ENCODE measurements at regions not wholly inside any gene's neighbourhood (a gene's known extent, or its start where the extent isn't known, plus 50 kb on each side); places are given as distances from the start of the nearest gene placed in this dataset.

DNA sequence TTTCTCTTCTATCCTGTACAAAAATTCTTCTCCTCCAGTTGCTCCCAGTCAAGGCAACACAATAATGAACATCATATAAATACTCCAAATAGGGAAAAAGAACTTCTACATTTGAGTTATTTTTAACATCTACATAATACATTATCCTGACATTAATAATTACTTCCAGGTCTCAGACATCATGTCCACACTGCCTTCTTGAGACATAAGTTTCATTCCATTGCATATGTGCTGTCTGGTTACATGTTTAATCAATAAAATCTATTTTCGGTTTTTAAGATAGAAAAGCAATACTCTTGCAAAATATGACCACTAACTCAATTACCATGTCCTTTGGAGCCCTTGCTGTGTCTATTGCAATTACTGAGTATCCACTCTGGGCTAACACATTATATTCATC is 881.9 kb downstream of the GALC start:
- no peaks in the 10 kb centered on the region for H3K9me3 ChIP-seq (ENCODE audit: control insufficient read depth in 4 of 4, low read length in 3 of 4)
- no peaks in the 10 kb centered on the region for H3K4me1 ChIP-seq (ENCODE audit: control insufficient read depth in 4 of 4, insufficient read depth in 4 of 4, low read length in 3 of 4)
- no peak for DNase-seq (ENCODE audit: low spot score)
- H3K27me3 ChIP-seq (ENCODE audit: control insufficient read depth in 4 of 4, insufficient read depth in 4 of 4, low read length in 3 of 4), result no peaks in the 10 kb centered on the region
- H3K4me3 ChIP-seq (ENCODE audit: low read depth in 1 of 3, low read length in 3 of 3), result no peak overlapping the region
- H3K9ac ChIP-seq (ENCODE audit: low read depth in 1 of 2, low read length in 2 of 2), result no peak overlapping the region
- H3K36me3 ChIP-seq (ENCODE audit: control insufficient read depth in 4 of 4, insufficient read depth in 3 of 4, low read depth in 1 of 4, low read length in 3 of 4), result no peaks in the 10 kb centered on the region
- no peak overlapping the region for H3K27ac ChIP-seq (ENCODE audit: low read depth in 1 of 2, low read length in 2 of 2)
- WGBS, result 60% methylated on average over 1 of the region's 1 CpG
- TF ChIP-seq, protein P1, sequence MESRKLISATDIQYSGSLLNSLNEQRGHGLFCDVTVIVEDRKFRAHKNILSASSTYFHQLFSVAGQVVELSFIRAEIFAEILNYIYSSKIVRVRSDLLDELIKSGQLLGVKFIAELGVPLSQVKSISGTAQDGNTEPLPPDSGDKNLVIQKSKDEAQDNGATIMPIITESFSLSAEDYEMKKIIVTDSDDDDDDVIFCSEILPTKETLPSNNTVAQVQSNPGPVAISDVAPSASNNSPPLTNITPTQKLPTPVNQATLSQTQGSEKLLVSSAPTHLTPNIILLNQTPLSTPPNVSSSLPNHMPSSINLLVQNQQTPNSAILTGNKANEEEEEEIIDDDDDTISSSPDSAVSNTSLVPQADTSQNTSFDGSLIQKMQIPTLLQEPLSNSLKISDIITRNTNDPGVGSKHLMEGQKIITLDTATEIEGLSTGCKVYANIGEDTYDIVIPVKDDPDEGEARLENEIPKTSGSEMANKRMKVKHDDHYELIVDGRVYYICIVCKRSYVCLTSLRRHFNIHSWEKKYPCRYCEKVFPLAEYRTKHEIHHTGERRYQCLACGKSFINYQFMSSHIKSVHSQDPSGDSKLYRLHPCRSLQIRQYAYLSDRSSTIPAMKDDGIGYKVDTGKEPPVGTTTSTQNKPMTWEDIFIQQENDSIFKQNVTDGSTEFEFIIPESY (IDR thresholded peaks at IDR 0.05), result no peak
- TF ChIP-seq FOXA2 (IDR thresholded peaks at IDR 0.05) (no peak), HNF4G (IDR thresholded peaks at IDR 0.05) (no peak), GABPA (IDR thresholded peaks at IDR 0.05 in 1 of 2, conservative IDR thresholded peaks at IDR 0.05 in 1 of 2) (no peak), NR2F2 (IDR thresholded peaks at IDR 0.05) (no peak), RAD21 (IDR thresholded peaks at IDR 0.05) (no peak), YY1 (IDR thresholded peaks at IDR 0.05) (no peak), EGR1 (IDR thresholded peaks at IDR 0.05; ENCODE audit: low read depth in 2 of 2) (no peak), HNF4A (conservative IDR thresholded peaks at IDR 0.05) (no peak), FOXA1 (IDR thresholded peaks at IDR 0.05) (no peak), TAF1 (conservative IDR thresholded peaks at IDR 0.05) (no peak), RXRA (IDR thresholded peaks at IDR 0.05) (no peak), JUND (IDR thresholded peaks at IDR 0.05) (no peak), SP1 (IDR thresholded peaks at IDR 0.05) (no peak)
- TF ChIP-seq, protein P2, sequence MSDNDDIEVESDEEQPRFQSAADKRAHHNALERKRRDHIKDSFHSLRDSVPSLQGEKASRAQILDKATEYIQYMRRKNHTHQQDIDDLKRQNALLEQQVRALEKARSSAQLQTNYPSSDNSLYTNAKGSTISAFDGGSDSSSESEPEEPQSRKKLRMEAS (IDR thresholded peaks at IDR 0.05), result no peak
- TF ChIP-seq, protein P3, sequence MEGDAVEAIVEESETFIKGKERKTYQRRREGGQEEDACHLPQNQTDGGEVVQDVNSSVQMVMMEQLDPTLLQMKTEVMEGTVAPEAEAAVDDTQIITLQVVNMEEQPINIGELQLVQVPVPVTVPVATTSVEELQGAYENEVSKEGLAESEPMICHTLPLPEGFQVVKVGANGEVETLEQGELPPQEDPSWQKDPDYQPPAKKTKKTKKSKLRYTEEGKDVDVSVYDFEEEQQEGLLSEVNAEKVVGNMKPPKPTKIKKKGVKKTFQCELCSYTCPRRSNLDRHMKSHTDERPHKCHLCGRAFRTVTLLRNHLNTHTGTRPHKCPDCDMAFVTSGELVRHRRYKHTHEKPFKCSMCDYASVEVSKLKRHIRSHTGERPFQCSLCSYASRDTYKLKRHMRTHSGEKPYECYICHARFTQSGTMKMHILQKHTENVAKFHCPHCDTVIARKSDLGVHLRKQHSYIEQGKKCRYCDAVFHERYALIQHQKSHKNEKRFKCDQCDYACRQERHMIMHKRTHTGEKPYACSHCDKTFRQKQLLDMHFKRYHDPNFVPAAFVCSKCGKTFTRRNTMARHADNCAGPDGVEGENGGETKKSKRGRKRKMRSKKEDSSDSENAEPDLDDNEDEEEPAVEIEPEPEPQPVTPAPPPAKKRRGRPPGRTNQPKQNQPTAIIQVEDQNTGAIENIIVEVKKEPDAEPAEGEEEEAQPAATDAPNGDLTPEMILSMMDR (IDR thresholded peaks at IDR 0.05; ENCODE audit: low read depth, low read length, missing input control), result no peak
- TF ChIP-seq, protein P4, sequence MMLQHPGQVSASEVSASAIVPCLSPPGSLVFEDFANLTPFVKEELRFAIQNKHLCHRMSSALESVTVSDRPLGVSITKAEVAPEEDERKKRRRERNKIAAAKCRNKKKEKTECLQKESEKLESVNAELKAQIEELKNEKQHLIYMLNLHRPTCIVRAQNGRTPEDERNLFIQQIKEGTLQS (IDR thresholded peaks at IDR 0.05), result no peak
- TF ChIP-seq, protein P5, sequence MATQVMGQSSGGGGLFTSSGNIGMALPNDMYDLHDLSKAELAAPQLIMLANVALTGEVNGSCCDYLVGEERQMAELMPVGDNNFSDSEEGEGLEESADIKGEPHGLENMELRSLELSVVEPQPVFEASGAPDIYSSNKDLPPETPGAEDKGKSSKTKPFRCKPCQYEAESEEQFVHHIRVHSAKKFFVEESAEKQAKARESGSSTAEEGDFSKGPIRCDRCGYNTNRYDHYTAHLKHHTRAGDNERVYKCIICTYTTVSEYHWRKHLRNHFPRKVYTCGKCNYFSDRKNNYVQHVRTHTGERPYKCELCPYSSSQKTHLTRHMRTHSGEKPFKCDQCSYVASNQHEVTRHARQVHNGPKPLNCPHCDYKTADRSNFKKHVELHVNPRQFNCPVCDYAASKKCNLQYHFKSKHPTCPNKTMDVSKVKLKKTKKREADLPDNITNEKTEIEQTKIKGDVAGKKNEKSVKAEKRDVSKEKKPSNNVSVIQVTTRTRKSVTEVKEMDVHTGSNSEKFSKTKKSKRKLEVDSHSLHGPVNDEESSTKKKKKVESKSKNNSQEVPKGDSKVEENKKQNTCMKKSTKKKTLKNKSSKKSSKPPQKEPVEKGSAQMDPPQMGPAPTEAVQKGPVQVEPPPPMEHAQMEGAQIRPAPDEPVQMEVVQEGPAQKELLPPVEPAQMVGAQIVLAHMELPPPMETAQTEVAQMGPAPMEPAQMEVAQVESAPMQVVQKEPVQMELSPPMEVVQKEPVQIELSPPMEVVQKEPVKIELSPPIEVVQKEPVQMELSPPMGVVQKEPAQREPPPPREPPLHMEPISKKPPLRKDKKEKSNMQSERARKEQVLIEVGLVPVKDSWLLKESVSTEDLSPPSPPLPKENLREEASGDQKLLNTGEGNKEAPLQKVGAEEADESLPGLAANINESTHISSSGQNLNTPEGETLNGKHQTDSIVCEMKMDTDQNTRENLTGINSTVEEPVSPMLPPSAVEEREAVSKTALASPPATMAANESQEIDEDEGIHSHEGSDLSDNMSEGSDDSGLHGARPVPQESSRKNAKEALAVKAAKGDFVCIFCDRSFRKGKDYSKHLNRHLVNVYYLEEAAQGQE (IDR thresholded peaks at IDR 0.05), result no peak
